ENCODE measurements at regions not wholly inside any gene's neighbourhood (a gene's known extent, or its start where the extent isn't known, plus 50 kb on each side); places are given as distances from the start of the nearest gene placed in this dataset.

DNA sequence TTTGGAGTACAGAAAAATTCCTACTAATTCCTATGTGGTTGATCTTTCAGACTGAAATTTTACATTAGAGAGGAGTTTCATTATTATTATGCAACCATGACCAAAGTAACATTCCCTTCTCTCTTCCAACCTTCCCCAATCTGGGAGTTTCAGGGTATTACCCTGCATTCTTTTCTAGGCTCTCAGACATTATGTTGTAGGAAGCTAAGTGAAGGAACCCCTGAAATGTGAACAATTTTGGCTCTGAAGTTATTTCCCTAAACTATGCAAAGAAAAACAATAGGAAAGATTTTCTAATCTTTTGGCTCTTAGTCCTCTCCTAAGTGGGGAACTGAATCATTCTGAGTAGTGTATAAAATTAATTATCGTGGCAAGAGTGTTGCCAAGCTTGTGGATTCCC lies 63.3 kb upstream of the ZFAND5 start:
- TF ChIP-seq EZH2phosphoT487 (IDR thresholded peaks at IDR 0.05; ENCODE audit: insufficient read depth, low read depth): no peak
- no peak for TF ChIP-seq EZH2 (IDR thresholded peaks at IDR 0.05; ENCODE audit: insufficient read depth, poor library complexity, severe bottlenecking)
